Stomach (tissue), 4 donors: ENCODE measurements at regions not wholly inside any gene's neighbourhood (a gene's known extent, or its start where the extent isn't known, plus 50 kb on each side); places are given as distances from the start of the nearest gene placed in this dataset.

Source experiments
- CTCF ChIP-seq, 7 experiments: fragments of 450-650 bp in 4 of 7; fragments of 200-600 bp in 3 of 7; sonication (generic) in 3 of 7; IDR thresholded peaks; one replicate each; pipeline ENCODE4 v1.5.1; 2016 to 2019; ENCODE audit warnings: antibody characterized with exemption in 7 of 7, control low read depth in 2 of 7, mild to moderate bottlenecking in 1 of 7
- EP300 ChIP-seq: sonication (generic); formaldehyde crosslinking; IDR thresholded peaks from one replicate; pipeline ENCODE4 v1.6.1; 2017; ENCODE audit warnings: antibody characterized with exemption
- POLR2AphosphoS5 ChIP-seq, 3 donors: sonication (generic); formaldehyde crosslinking; IDR thresholded peaks; one replicate each; pipeline ENCODE4 v1.6.1; 2016; ENCODE audit warnings: antibody characterized with exemption in 3 of 3

GRCh38 chr13:33657274-33657673, 160.7 kb upstream of the RFC3 start:
- TF ChIP-seq EP300 (no peak), CTCF (IDR thresholded peaks at IDR 0.05) (no peak), POLR2AphosphoS5 (IDR thresholded peaks at IDR 0.05) (no peak)
